ENCODE measurements at regions not wholly inside any gene's neighbourhood (a gene's known extent, or its start where the extent isn't known, plus 50 kb on each side); places are given as distances from the start of the nearest gene placed in this dataset.

GRCh38 chr1:58214674-58215073 is 331.9 kb downstream of the OMA1 start (continued):
- TF ChIP-seq CLOCK (CRISPR knock-in tag; IDR thresholded peaks at IDR 0.05; ENCODE audit: borderline replicate concordance) (no peak), SIRT6 (IDR thresholded peaks at IDR 0.05; ENCODE audit: low read depth, low read length) (no peak), ETV6 (IDR thresholded peaks at IDR 0.05; ENCODE audit: borderline replicate concordance in 1 of 2, low read depth in 2 of 2, low read length in 1 of 2) (no peak), ETV6 (CRISPR knock-in tag; IDR thresholded peaks at IDR 0.05; ENCODE audit: borderline replicate concordance) (no peak), NEUROD1 (IDR thresholded peaks at IDR 0.05; ENCODE audit: borderline replicate concordance, low read depth, low read length, partially characterized antibody) (no peak), MCM3 (IDR thresholded peaks at IDR 0.05) (no peak), SNIP1 (IDR thresholded peaks at IDR 0.05; ENCODE audit: low read depth) (no peak), ILF3 (IDR thresholded peaks at IDR 0.05; ENCODE audit: borderline replicate concordance) (no peak), CCAR2 (IDR thresholded peaks at IDR 0.05; ENCODE audit: low read depth, low read length) (no peak)

GRCh38 chr1:58211869-58212268 is 334.7 kb downstream of the OMA1 start:
- Histone ChIP-seq H3K4me1 (replicated peaks in 1 of 2; ENCODE audit: control insufficient read depth in 2 of 2, insufficient read depth in 2 of 2, low read length in 2 of 2) (no peaks in the 10 kb centered on the region), H3K27me3 (ENCODE audit: control insufficient read depth in 2 of 2, insufficient read depth in 2 of 2, low read length in 2 of 2) (no peaks in the 10 kb centered on the region), H2AFZ (ENCODE audit: low read depth, low read length) (no peak overlapping the region), H3K9ac (ENCODE audit: insufficient read depth in 1 of 2, low read depth in 2 of 2, low read length in 2 of 2) (no peak overlapping the region), H3K9me1 (ENCODE audit: control insufficient read depth, insufficient read depth, low read length) (no peaks in the 10 kb centered on the region), H3K36me3 (ENCODE audit: control insufficient read depth, insufficient read depth, low read length) (no peaks in the 10 kb centered on the region), H3K27ac (ENCODE audit: extremely low read depth, low read depth, low read length) (no peak overlapping the region), H3K79me2 (ENCODE audit: control insufficient read depth, insufficient read depth, low read length) (no peaks in the 10 kb centered on the region), H3K9me3 (replicated peaks; ENCODE audit: control insufficient read depth, insufficient read depth, low read depth, low read length) (no peaks in the 10 kb centered on the region), H3K4me2 (ENCODE audit: insufficient read depth, low read length) (no peak overlapping the region), H3K4me3 (no peak overlapping the region), H4K20me1 (replicated peaks; ENCODE audit: control insufficient read depth, insufficient read depth, low read length) (no peaks in the 10 kb centered on the region)
- no peak for ATAC-seq
- POLR2A ChIA-PET, result no interaction called here
- TF ChIP-seq RFX1 (IDR thresholded peaks at IDR 0.05) (no peak), CREB3L1 (IDR thresholded peaks at IDR 0.05; ENCODE audit: borderline replicate concordance, low read depth) (no peak), C11orf30 (IDR thresholded peaks at IDR 0.05; ENCODE audit: low read depth) (no peak), GTF2B (IDR thresholded peaks at IDR 0.05; ENCODE audit: extremely low read depth, insufficient read length) (no peak), ID3 (CRISPR knock-in tag; IDR thresholded peaks at IDR 0.05) (no peak), ID3 (tag; IDR thresholded peaks at IDR 0.05) (no peak), ZNF561 (CRISPR knock-in tag; conservative IDR thresholded peaks at IDR 0.05) (no peak), ZNF583 (CRISPR knock-in tag; IDR thresholded peaks at IDR 0.05) (no peak), ZNF143 (CRISPR knock-in tag; IDR thresholded peaks at IDR 0.05) (no peak)
- no peak for DNase-seq (ENCODE audit: extremely low read depth in 1 of 4, low spot score in 3 of 4)
- 0% methylated on average over 3 of the region's 3 CpGs for WGBS (ENCODE audit: insufficient coverage, low coverage, missing lambda C conversion rate)
- FAIRE-seq, result no peak
- intact Hi-C loops (cut with micrococcal nuclease), result no loop called here
- CTCF ChIA-PET (ENCODE audit: low intra/inter-chr PET ratio), result no interaction called here
- in situ Hi-C loops (cut with MboI), result no loop called here
- BruUV-seq (replicated peaks), result no TSS peak

Data from K562 (cell line).